Brain microvascular endothelial cell (primary cell): ENCODE measurements at regions not wholly inside any gene's neighbourhood (a gene's known extent, or its start where the extent isn't known, plus 50 kb on each side); places are given as distances from the start of the nearest gene placed in this dataset.

ENCODE experiments used
- DNase-seq: peaks from one replicate; pipeline ENCODE4 v3.0.0-alpha.2; 2020
- H3K27ac ChIP-seq: fragments of 250-450 bp; sonication (Bioruptor Pico); 2 replicates; pipeline ENCODE4 v1.5.1; 2020; ENCODE audit warnings: mild to moderate bottlenecking, moderate library complexity
- H3K27me3 ChIP-seq: fragments of 250-450 bp; sonication (Bioruptor Pico); replicated peaks from 2 replicates; pipeline ENCODE4 v1.5.1; 2020; ENCODE audit warnings: mild to moderate bottlenecking
- H3K36me3 ChIP-seq: fragments of 250-450 bp; sonication (Bioruptor Pico); replicated peaks from 2 replicates; pipeline ENCODE4 v1.5.1; 2020; ENCODE audit warnings: mild to moderate bottlenecking
- H3K4me3 ChIP-seq: 2 replicates; pipeline ENCODE4 v1.5.1; 2011; ENCODE audit warnings: low read depth, mild to moderate bottlenecking, control low read depth, low read length, moderate library complexity
- CTCF ChIP-seq: IDR thresholded peaks from 2 replicates; pipeline ENCODE4 v1.5.1; 2011; ENCODE audit warnings: low read depth, mild to moderate bottlenecking, moderate library complexity, low read length, control low read depth, inconsistent platforms; ENCODE audit errors: missing control alignments
- in situ Hi-C: cut with HindIII; loops from 2 replicates; pipeline ENCODE4 v1.10.0; 2017; ENCODE audit warnings: low sequenced_read_pairs, low pct_ligation_motif_present

- H3K27me3 ChIP-seq, result no peaks in the 10 kb centered on the region
- no peak overlapping the region for H3K27ac ChIP-seq
- in situ Hi-C loops, result no loop called here
- H3K36me3 ChIP-seq, result no peaks in the 10 kb centered on the region
- no peak overlapping the region for H3K4me3 ChIP-seq
- peak; percentile 90 for DNase-seq
- TF ChIP-seq CTCF, result no peak
Observed at GRCh38 chr5:128782446-128782845, 182.8 kb upstream of the SLC27A6 start.

GRCh38 chr5:128784726-128785125, 180.6 kb upstream of the SLC27A6 start:
- no peak for DNase-seq
- in situ Hi-C loops, result no loop called here
- Histone ChIP-seq H3K27me3 (no peaks in the 10 kb centered on the region), H3K36me3 (no peaks in the 10 kb centered on the region), H3K4me3 (no peak overlapping the region), H3K27ac (no peak overlapping the region)
- TF ChIP-seq CTCF, result no peak

- Histone ChIP-seq H3K27me3 (no peaks in the 10 kb centered on the region), H3K36me3 (no peaks in the 10 kb centered on the region), H3K27ac (no peak overlapping the region), H3K4me3 (no peak overlapping the region)
- no peak for DNase-seq
- TF ChIP-seq CTCF, result no peak
- in situ Hi-C loops, result no loop called here
Observed at GRCh38 chr5:128791312-128791711, 174.0 kb upstream of the SLC27A6 start.

GRCh38 chr5:128796506-128796905, 168.8 kb upstream of the SLC27A6 start:
- in situ Hi-C loops, result no loop called here
- H3K27me3 ChIP-seq, result no peaks in the 10 kb centered on the region
- DNase-seq, result no peak
- no peak overlapping the region for H3K4me3 ChIP-seq
- TF ChIP-seq CTCF, result no peak
- H3K36me3 ChIP-seq, result no peaks in the 10 kb centered on the region
- H3K27ac ChIP-seq, result no peak overlapping the region

GRCh38 chr5:128798871-128799270, 166.4 kb upstream of the SLC27A6 start:
- Histone ChIP-seq H3K27me3 (no peaks in the 10 kb centered on the region), H3K4me3 (no peak overlapping the region), H3K27ac (no peak overlapping the region), H3K36me3 (no peaks in the 10 kb centered on the region)
- TF ChIP-seq CTCF, result no peak
- no peak for DNase-seq
- in situ Hi-C loops, result no loop called here

- Histone ChIP-seq H3K36me3 (no peaks in the 10 kb centered on the region), H3K27ac (no peak overlapping the region), H3K4me3 (no peak overlapping the region), H3K27me3 (no peaks in the 10 kb centered on the region)
- in situ Hi-C loops, result no loop called here
- no peak for TF ChIP-seq CTCF
- no peak for DNase-seq
Observed at GRCh38 chr5:128799945-128800344, 165.3 kb upstream of the SLC27A6 start.
